Stimulated activated naive CD8-positive, alpha-beta T cell treated with anti-CD3 and anti-CD28 coated beads, Interleukin-15, Interleukin-2, amounts not matched to agents 100 U/mL and 50 U/mL, for 24 hours (primary cell): ENCODE measurements at regions not wholly inside any gene's neighbourhood (a gene's known extent, or its start where the extent isn't known, plus 50 kb on each side); places are given as distances from the start of the nearest gene placed in this dataset.
"Not testable (repeated sequence)": the region's sequence is repeated elsewhere in the genome, so short reads cannot be mapped to it uniquely, and the experiment has no call there.

ENCODE experiments used
- ATAC-seq: fragments of 150-1000 bp; cut with Tn5 transposase; one replicate; pipeline ENCODE4 v1.10.0; 2021
- DNase-seq: peaks from one replicate; pipeline ENCODE4 v3.0.0; 2021

DNA sequence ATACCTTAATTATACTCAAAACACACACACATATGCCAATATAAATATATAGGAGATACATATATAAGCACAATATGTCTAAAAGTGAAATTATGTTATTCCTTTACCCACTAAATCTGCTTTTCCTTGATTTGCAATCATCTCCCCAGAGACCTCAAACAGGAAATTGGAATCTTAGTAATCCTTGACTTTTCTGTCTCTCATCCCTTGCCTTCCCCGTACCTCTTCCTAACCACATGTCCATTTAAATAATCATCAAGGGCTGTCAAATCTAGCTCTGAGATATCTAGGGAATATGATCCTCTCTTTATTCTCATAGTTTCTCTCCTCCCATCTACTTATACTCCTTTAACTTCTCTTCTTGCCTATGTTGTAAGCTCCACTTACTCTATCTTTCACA is 336.6 kb downstream of the HGF start:
- ATAC-seq (no peak), DNase-seq (no peak)

GRCh38 chr7:81430761-81431160 is 339.1 kb downstream of the HGF start:
- DNase-seq (no peak), ATAC-seq (no peak)

GRCh38 chr7:81430150-81430549 is 339.7 kb downstream of the HGF start:
- DNase-seq (no peak), ATAC-seq (no peak)

GRCh38 chr7:81427461-81427860 is 342.4 kb downstream of the HGF start:
- ATAC-seq (no peak), DNase-seq (no peak)

- ATAC-seq (no peak), DNase-seq (no peak)
Observed at GRCh38 chr7:81420526-81421226, 349.2 kb downstream of the HGF start.

DNA sequence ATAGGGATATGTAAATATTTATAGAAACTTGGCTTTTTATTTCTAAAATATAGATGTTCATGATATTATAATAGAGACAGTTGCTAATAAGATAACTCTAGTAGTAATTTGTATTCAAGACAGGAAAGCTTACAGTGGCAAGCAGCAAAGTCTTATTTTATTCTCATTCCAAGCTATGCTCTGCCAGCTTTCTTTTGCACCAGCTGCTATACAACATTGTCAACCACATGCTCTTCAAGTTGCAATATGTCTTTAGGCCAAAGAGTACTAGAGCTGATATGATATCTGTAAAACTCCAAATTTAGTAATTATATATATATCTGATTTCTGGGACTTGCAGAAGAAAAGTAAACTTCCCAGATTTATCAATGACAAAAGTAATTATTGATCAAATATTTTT is 350.1 kb downstream of the HGF start:
- ATAC-seq = no peak
- no peak for DNase-seq

- no peak for DNase-seq
- no peak for ATAC-seq
Observed at GRCh38 chr7:81416659-81417058, 353.2 kb downstream of the HGF start.

DNA sequence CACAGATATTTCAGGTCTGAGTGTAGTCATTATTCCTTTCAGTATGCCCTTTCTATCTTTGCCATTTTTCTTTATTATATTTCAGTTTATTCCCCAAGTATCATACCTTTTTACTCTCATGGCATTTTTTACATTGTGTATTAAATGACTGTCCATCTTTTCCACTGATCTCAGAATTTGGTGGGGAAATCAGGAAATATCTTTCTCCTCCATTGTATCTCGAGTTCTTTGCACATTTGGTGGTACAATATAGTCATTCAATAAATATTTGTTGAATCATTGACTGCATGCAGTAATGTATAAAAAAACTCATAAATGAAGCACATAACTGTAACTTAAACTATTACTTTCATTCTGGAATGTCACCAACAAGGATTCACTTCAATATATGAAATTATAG is 354.7 kb downstream of the HGF start:
- DNase-seq = no peak
- ATAC-seq = no peak

DNA sequence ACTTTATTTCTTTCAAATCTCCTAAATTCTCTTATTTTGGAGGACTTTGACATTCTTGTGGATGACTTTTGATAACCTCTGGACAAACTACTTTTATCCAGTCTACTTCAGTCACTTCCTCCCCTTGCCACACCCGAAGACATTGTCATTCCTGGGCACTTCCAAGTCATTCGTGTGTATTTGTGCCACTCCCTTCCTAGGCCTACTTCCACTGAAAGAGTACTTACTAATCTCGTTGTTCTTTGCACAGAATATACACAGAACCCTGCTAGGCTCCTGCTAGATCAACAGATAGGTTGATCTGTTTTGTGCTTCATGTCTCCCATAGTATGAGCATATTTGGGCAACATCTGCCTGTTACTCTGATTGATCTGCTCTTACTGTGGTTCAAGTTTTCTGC is 355.4 kb downstream of the HGF start:
- DNase-seq (no peak), ATAC-seq (no peak)

DNA sequence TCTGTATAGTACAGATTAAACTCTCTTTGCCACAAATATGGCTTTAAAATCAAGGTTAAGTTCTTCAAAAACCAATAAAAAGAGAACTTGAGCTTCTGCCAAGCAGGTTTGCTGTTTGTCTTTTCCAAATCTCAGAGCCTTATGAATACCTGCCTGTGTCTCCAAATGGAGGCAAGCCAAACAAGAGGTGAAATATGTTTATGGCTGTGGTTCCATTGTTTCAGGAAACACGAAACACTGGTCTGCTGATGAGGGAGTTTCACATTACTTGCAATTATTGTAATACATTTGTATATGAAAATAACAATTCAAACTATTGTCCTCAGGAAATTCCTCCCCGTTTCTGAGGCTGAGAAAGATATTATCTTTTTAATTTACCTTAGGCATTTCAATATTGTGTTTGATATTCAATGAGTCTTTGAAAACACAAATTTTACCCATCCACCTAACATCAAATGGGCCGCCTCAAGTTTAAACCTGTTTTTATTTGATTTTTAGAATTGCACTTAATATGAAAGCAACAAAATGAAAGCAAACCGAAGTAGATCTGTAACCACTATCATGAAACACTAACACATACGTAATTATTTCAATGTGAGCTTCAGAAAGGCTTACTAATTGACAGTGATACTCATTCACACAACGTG is 359.3 kb downstream of the HGF start:
- no peak for ATAC-seq
- DNase-seq = no peak

DNA sequence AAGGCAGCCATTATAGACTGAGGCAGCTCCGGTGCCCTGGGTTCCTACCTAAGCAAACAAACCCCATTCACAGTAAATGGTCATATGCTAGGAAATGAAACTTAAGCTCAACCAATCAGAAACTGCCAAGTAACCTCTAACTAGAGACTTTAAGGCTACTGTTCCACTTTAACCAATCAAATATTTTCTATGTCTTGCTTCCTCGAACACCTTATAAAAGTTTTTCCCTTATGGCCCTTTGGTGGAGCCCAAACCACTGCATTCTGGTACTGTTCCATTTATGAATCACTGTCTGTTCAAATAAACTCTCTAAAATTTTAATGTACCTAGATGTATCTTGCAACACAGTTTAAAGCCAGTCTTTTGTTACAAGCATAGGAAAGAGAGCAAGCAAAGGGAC is 361.1 kb downstream of the HGF start:
- DNase-seq (no peak), ATAC-seq (no peak)

DNA sequence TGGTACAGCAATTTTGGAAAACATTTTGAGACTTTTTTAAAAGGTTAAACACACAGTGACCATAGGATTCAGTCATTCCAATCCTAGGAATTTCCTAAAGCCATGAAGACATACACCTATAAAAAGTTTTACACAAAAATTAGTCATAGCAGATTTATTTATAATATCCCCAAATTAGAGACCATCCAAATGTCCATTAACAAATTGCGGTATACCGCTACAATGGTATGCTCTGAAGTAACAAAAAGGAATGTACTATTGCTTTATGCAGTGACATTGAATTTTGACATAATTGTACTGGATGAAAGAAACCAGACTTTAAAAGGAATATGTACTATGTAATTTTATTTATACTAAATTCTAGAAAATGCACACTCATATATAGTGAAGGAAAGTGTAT is 362.8 kb downstream of the HGF start:
- DNase-seq (no peak), ATAC-seq (no peak)

DNA sequence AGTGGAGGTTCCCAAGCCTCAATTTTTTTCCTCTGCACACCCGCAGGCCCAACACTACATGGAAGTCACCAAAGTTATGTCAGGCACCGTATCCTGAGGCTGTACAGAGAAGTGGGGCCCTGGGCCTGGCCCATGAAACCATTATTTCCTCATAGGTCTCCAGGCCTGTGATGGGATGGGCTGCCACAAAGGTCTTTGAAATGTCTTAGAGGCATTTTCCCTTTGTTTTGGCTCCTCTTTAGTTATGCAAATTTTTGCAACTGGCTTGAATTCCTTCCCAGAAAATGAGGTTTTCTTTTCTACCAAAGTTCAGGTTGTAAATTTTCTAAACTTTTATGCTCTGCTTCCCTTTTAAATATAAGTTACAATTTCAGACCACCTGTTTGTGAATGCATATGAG is 365.2 kb downstream of the HGF start:
- DNase-seq = no peak
- ATAC-seq = no peak

DNA sequence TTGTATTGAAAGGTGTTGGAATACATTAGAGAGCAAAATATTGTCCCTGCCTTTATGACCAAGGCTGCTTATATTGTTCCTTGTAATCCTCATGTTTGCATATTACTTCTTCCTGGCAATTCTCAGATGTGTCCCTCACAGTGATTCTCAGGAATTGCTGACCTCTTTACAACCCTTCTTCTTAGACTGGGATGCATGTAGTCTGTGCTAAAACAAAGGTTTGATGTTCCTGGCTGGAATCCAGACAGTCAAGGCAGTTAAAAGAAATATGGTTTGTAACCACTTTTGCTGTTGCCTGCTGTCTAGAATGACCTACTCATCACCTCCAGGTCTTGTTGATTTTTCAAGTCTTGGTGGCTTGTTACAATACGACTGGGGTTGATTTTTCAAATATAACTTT is 367.6 kb downstream of the HGF start:
- DNase-seq = no peak
- no peak for ATAC-seq

DNA sequence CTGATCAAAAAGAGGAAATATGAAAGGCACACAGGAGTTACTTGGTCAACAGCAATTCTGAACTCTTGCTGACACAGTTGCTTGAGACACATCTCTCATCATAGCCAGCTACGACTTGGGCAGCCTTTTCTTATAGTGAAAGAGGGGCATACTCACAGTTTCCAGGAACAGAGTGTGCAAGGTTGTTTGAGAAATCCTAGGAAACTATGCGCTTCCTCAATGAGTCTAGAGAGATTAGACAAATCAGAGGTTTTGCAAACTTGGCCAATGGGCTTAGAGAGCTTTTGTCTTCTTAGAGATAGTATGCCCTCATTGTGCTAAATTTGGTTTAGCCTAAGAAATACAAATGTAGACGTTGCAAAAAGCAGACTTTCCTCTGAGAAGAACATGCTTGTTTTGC is 370.4 kb downstream of the HGF start:
- DNase-seq (no peak), ATAC-seq (no peak)

- ATAC-seq (no peak), DNase-seq (no peak)
Observed at GRCh38 chr7:81394029-81394428, 375.8 kb downstream of the HGF start.

- DNase-seq = no peak
- ATAC-seq = no peak
Observed at GRCh38 chr7:81393018-81393417, 376.8 kb downstream of the HGF start.

- no peak for DNase-seq
- no peak for ATAC-seq
Observed at GRCh38 chr7:81385370-81385769, 384.5 kb downstream of the HGF start.

- DNase-seq = no peak
- no peak for ATAC-seq
Observed at GRCh38 chr7:81383846-81384245, 386.0 kb downstream of the HGF start.

- ATAC-seq, DNase-seq: not testable (repeated sequence)
Observed at GRCh38 chr7:81374641-81375040, 395.2 kb downstream of the HGF start.

- DNase-seq = no peak
- no peak for ATAC-seq
Observed at GRCh38 chr7:81370822-81371221, 399.0 kb downstream of the HGF start.

GRCh38 chr7:81367326-81367931 is 402.4 kb downstream of the HGF start:
- ATAC-seq = no peak
- DNase-seq = no peak

DNA sequence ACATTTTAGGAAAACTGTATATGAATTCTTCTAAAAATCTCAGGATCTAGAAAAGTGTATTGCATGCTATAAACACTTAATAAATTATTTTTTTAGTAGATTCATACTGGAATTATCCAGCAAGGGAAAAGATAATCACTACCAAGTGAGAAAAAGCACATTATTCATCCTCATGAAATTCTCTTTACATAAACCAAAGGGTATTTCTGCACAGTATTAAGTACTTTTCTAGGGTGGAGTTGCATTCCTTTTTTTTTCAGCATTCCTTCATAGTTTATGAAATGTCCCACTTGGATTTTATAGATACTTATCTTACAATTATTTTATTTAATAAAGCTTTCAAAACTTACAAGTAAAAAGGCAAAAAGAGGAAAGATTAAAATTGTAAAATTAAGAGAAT is 403.3 kb downstream of the HGF start:
- no peak for ATAC-seq

DNA sequence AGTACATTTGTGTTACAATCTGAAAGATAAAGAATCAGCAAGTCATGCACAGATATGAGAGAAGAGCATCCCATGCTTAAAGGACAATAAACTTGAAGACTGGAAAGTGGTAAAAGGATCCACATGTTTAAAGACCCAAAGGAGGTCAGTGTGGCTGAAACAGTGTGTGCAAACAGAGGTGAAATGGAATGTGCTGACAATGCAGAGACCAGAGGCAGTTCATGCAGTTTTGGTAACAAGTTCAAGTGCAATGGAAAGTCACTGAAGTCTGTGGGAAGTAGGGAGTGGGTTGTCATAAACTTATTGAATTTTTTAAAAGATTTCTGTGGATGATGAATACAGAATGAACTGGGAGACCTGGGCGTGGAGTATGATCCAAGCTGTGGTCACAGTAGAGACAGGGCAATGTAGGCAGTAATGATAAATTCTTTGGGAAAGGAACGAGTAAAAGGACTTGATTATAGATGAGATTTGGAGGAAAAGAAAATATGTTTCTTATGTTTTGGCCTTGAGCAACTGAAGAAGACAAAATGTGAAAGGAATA is 408.0 kb downstream of the HGF start:
- no peak for ATAC-seq
- DNase-seq = no peak

More for the DNA sequence above, 403.3 kb downstream of the HGF start:
- DNase-seq = no peak
